Body of pancreas (tissue), 4 donors: ENCODE measurements at regions not wholly inside any gene's neighbourhood (a gene's known extent, or its start where the extent isn't known, plus 50 kb on each side); places are given as distances from the start of the nearest gene placed in this dataset.

Experiments
- ATAC-seq: fragments of 150-250 bp; one replicate; pipeline ENCODE4 v1.9.1; 2016
- DNase-seq, 4 donors: peaks; one replicate each; pipeline ENCODE4 v3.0.0-alpha.2; 2019
- H3K27ac ChIP-seq, 4 donors: fragments of 200-600 bp; sonication (generic); 1 replicate in 3 of 4; 2 replicates in 1 of 4; pipeline versions ENCODE4 v1.5.1 to v1.6.1; 2016 to 2019; ENCODE audit warnings: mild to moderate bottlenecking in 1 of 4, mixed read lengths in 1 of 4, moderate library complexity in 1 of 4
- H3K27me3 ChIP-seq, 2 donors: fragments of 200-600 bp; sonication (generic); one replicate each; pipeline ENCODE4 v1.6.0; 2016; ENCODE audit warnings: mild to moderate bottlenecking in 1 of 2
- H3K36me3 ChIP-seq, 2 donors: fragments of 200-600 bp; sonication (generic); replicated peaks in 1 of 2; 2 replicates each; pipeline ENCODE4 v1.5.1; 2016; ENCODE audit warnings: low read depth in 2 of 2; ENCODE audit not compliant: insufficient read depth in 1 of 2
- H3K4me1 ChIP-seq: fragments of 200-600 bp; sonication (generic); one replicate; pipeline ENCODE4 v1.6.0; 2016
- H3K4me3 ChIP-seq, 2 donors: fragments of 200-600 bp; sonication (generic); 1 replicate in 1 of 2; 2 replicates in 1 of 2; pipeline ENCODE4 v1.5.1; 2016 to 2019
- H3K9me3 ChIP-seq, 3 donors: fragments of 200-600 bp; sonication (generic); 1 replicate in 2 of 3; 2 replicates in 1 of 3; pipeline ENCODE4 v1.5.1; 2016
- POLR2A ChIP-seq, 3 donors: fragments of 450-650 bp; IDR thresholded peaks; one replicate each; pipeline ENCODE4 v1.6.1; 2016; ENCODE audit warnings: antibody characterized with exemption in 3 of 3, mild to moderate bottlenecking in 2 of 3
- WGBS, 2 donors: methylation state at CpG; one replicate each; pipeline ENCODE4 v1.1.5; 2017; 5-methylcytosine and 5-hydroxymethylcytosine counted together
- intact Hi-C: fragments of 100-400 bp; cut with DNase I; formaldehyde crosslinking; loops from one replicate; pipeline ENCODE4 v1.15.1; 2023
- TF ChIP-seq, protein P1 (sequence below), 7 experiments: fragments of 450-650 bp in 4 of 7; fragments of 200-600 bp in 3 of 7; sonication (generic) in 3 of 7; IDR thresholded peaks; one replicate each; pipeline ENCODE4 v1.5.1; 2016 to 2019; ENCODE audit warnings: antibody characterized with exemption in 7 of 7

DNA sequence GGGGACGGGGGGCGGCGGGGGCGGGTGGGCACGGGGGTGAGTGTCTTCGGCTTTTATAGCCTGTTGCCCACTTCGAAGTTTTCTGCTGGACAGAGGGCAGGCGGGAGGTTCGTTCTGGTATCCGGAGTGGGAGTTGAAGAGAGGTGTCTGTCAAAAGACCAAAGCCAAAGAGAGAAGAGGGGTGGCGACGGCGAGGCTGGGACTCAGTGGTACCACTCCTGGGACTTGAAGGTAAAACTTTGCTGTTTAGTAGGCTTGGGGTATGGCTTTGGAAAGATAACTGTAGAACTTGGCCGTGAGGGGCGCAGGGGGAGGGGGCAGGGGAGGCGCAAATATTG lies 215.8 kb upstream of the DTNA start:
- TF ChIP-seq POLR2A (IDR thresholded peaks at IDR 0.05): no peak
- no peaks in the 10 kb centered on the region for H3K36me3 ChIP-seq
- H3K4me1 ChIP-seq: peaks cover 16% of the 10 kb centered on the region
- intact Hi-C loops: no loop called here
- peak overlapping the region; percentile 94 to 99 (median 96) for H3K27ac ChIP-seq
- WGBS, 2 donors: 1 to 2% methylated on average over 14 to 16 of the region's 16 CpGs
- H3K9me3 ChIP-seq: no peaks in the 10 kb centered on the region
- no peaks in the 10 kb centered on the region for H3K27me3 ChIP-seq
- DNase-seq (peak; percentile 8 to 39 (median 32)), ATAC-seq (no peak)
- peak overlapping the region; percentile 31 to 62 for H3K4me3 ChIP-seq

DNA sequence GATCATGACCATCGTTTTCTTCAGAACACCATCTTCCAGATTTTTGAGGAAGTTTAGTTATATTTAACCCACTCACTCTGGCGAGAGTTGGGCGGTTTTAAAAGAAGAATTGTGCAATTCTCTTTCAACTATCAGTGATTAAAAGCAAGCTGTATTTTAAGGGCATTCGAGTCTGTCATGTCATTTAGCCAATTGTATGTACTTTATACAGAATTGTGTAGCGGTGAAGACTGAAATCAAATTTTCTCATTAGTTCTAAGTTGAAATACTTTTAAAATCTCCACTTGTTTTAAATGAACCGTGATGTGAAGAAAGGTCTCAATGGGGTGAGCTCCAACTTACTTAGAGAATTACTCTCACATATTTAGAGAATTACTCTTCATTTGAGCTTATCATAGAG lies 214.6 kb upstream of the DTNA start:
- TF ChIP-seq POLR2A (IDR thresholded peaks at IDR 0.05): no peak
- TF ChIP-seq, protein P1, sequence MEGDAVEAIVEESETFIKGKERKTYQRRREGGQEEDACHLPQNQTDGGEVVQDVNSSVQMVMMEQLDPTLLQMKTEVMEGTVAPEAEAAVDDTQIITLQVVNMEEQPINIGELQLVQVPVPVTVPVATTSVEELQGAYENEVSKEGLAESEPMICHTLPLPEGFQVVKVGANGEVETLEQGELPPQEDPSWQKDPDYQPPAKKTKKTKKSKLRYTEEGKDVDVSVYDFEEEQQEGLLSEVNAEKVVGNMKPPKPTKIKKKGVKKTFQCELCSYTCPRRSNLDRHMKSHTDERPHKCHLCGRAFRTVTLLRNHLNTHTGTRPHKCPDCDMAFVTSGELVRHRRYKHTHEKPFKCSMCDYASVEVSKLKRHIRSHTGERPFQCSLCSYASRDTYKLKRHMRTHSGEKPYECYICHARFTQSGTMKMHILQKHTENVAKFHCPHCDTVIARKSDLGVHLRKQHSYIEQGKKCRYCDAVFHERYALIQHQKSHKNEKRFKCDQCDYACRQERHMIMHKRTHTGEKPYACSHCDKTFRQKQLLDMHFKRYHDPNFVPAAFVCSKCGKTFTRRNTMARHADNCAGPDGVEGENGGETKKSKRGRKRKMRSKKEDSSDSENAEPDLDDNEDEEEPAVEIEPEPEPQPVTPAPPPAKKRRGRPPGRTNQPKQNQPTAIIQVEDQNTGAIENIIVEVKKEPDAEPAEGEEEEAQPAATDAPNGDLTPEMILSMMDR (IDR thresholded peaks at IDR 0.05): no peak
- Histone ChIP-seq H3K27ac (peak overlapping the region in 1 of 4 donors; percentile 96), H3K9me3 (no peaks in the 10 kb centered on the region), H3K4me1 (peaks cover 16% of the 10 kb centered on the region), H3K36me3 (no peaks in the 10 kb centered on the region), H3K27me3 (no peaks in the 10 kb centered on the region), H3K4me3 (no peak overlapping the region)
- ATAC-seq (no peak), DNase-seq (no peak)
- WGBS, 2 donors: 11 to 13% methylated on average over 6 of the region's 6 CpGs
- intact Hi-C loops: no loop called here

DNA sequence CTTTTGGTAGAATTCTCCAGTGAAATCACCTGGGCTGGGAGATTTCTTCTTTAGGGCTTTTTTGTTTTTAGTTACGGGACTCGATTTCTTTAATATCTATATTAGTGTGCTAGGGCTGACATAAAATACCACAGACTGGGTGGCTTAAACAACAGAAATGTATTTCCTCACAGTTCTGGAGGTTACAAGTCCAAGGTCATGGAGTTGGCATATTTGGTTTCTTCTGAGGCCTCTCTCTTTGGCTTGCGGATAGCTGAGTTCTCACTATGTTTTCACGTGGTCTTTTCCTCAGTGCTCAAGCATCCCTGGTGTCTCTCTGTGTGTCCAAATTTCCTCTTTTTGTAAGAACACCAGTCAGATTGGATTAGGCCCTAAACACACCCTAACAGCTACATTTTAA lies 208.5 kb upstream of the DTNA start:
- intact Hi-C loops: loop anchor here (10.0 kb wide), 1 partner anchor 153 kb away; no protein-coding TSS in a partner anchor
- H3K4me3 ChIP-seq: no peak overlapping the region
- 52 to 55% methylated on average over 4 of the region's 4 CpGs for WGBS, 2 donors
- ATAC-seq: no peak
- H3K27me3 ChIP-seq: no peaks in the 10 kb centered on the region
- TF ChIP-seq POLR2A (IDR thresholded peaks at IDR 0.05): no peak
- TF ChIP-seq, protein P1 (IDR thresholded peaks at IDR 0.05): no peak
- no peaks in the 10 kb centered on the region for H3K36me3 ChIP-seq
- peaks cover 20% of the 10 kb centered on the region for H3K4me1 ChIP-seq
- no peaks in the 10 kb centered on the region for H3K9me3 ChIP-seq
- no peak overlapping the region for H3K27ac ChIP-seq
- DNase-seq: no peak

DNA sequence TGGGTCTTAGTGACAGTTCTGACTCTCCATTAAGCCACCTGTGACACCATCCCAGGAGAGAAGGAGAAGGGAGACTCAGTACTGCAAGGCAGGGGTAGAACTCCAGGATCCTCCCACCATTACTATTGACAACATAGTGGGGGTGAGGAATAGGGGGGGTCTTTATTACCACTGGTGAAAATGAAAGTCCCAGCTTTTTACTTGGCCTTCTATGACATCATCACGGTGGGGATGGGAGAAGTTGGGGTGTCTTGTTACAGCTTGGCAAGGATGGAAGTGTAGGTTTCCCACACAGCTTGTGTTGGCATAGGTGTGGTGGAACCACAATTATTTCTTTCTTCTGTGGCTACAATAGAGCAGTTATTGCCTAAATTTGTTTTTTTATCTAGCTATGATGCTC lies 203.9 kb upstream of the DTNA start:
- Histone ChIP-seq H3K27me3 (no peaks in the 10 kb centered on the region), H3K4me1 (peaks cover 14% of the 10 kb centered on the region), H3K36me3 (no peaks in the 10 kb centered on the region), H3K9me3 (no peaks in the 10 kb centered on the region), H3K4me3 (no peak overlapping the region), H3K27ac (no peak overlapping the region)
- 86 to 87% methylated on average over 1 of the region's 1 CpG for WGBS, 2 donors
- no peak for DNase-seq
- intact Hi-C loops: loop anchor here (10.0 kb wide), 1 partner anchor 149 kb away; no protein-coding TSS in a partner anchor
- no peak for ATAC-seq
- TF ChIP-seq, protein P1 (IDR thresholded peaks at IDR 0.05): no peak
- no peak for TF ChIP-seq POLR2A (IDR thresholded peaks at IDR 0.05)

DNA sequence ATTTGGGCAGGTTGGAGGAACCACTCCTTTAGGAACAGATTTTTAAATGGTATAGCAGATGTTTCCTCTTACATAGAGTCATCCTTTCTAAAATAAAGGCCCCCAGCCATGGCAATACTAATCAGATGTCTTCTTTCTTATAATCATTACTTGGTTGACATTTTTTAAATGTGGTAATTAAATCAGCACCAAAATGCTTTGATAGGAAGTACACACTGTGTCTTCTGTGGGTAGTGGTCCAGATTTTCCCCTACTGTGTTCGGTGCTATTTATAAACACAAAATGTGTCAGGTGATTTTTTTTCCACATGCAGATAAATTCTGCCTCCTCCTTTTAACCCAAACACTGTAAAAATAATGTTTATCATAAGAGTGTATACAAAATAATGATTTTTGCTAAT lies 200.9 kb upstream of the DTNA start:
- no peak for ATAC-seq
- Histone ChIP-seq H3K4me3 (no peak overlapping the region), H3K36me3 (no peaks in the 10 kb centered on the region), H3K27ac (no peak overlapping the region), H3K27me3 (no peaks in the 10 kb centered on the region), H3K4me1 (peaks cover 15% of the 10 kb centered on the region), H3K9me3 (no peaks in the 10 kb centered on the region)
- intact Hi-C loops: loop anchor here (10.0 kb wide), 1 partner anchor 146 kb away; no protein-coding TSS in a partner anchor
- TF ChIP-seq, protein P1 (IDR thresholded peaks at IDR 0.05): no peak
- TF ChIP-seq POLR2A (IDR thresholded peaks at IDR 0.05): no peak
- DNase-seq: no peak
- 26 to 55% methylated on average over 1 of the region's 1 CpG for WGBS, 2 donors
